Colonic mucosa (tissue), 4 donors: ENCODE measurements at regions not wholly inside any gene's neighbourhood (a gene's known extent, or its start where the extent isn't known, plus 50 kb on each side); places are given as distances from the start of the nearest gene placed in this dataset.
"Not testable (repeated sequence)": the region's sequence is repeated elsewhere in the genome, so short reads cannot be mapped to it uniquely, and the experiment has no call there.

Experiments used
- DNase-seq: peaks from one replicate; pipeline ENCODE4 v3.0.0-alpha.2; 2020
- H3K27ac ChIP-seq: fragments of 200-600 bp; one replicate; pipeline ENCODE4 v1.8.0; 2021
- H3K27me3 ChIP-seq: fragments of 200-600 bp; one replicate; pipeline ENCODE4 v1.8.0; 2021
- H3K36me3 ChIP-seq: fragments of 200-600 bp; one replicate; pipeline ENCODE4 v1.8.0; 2021
- H3K4me1 ChIP-seq: fragments of 200-600 bp; one replicate; pipeline ENCODE4 v1.8.0; 2021; ENCODE audit warnings: mild to moderate bottlenecking
- H3K4me3 ChIP-seq: fragments of 200-600 bp; one replicate; pipeline ENCODE4 v1.8.0; 2021
- H3K9ac ChIP-seq, 2 donors: one replicate each; pipeline ENCODE4 v1.7.0; 2013; ENCODE audit warnings: control low read depth in 2 of 2, low read depth in 2 of 2, low read length in 2 of 2
- H3K9me3 ChIP-seq: fragments of 200-600 bp; one replicate; pipeline ENCODE4 v1.8.0; 2021
- intact Hi-C: fragments of 100-400 bp; cut with DNase I; formaldehyde crosslinking; loops from one replicate; pipeline ENCODE4 v1.14.1; 2022
- TF ChIP-seq, protein P1 (sequence below): fragments of 200-600 bp; IDR thresholded peaks from one replicate; pipeline ENCODE4 v1.8.0; 2022; ENCODE audit warnings: antibody characterized with exemption, mild to moderate bottlenecking
- donor health status: healthy.
- donor health status: DM: no; HTN: no; CAD: no.
- donor health status: DM: no; HTN: no; CAD: no.

- H3K27ac ChIP-seq = no peak overlapping the region
- no peaks in the 10 kb centered on the region for H3K27me3 ChIP-seq
- DNase-seq = no peak
- H3K9ac ChIP-seq = no peak overlapping the region
- H3K36me3 ChIP-seq = no peaks in the 10 kb centered on the region
- no peaks in the 10 kb centered on the region for H3K9me3 ChIP-seq
- H3K4me3 ChIP-seq = no peak overlapping the region
- TF ChIP-seq, protein P1, sequence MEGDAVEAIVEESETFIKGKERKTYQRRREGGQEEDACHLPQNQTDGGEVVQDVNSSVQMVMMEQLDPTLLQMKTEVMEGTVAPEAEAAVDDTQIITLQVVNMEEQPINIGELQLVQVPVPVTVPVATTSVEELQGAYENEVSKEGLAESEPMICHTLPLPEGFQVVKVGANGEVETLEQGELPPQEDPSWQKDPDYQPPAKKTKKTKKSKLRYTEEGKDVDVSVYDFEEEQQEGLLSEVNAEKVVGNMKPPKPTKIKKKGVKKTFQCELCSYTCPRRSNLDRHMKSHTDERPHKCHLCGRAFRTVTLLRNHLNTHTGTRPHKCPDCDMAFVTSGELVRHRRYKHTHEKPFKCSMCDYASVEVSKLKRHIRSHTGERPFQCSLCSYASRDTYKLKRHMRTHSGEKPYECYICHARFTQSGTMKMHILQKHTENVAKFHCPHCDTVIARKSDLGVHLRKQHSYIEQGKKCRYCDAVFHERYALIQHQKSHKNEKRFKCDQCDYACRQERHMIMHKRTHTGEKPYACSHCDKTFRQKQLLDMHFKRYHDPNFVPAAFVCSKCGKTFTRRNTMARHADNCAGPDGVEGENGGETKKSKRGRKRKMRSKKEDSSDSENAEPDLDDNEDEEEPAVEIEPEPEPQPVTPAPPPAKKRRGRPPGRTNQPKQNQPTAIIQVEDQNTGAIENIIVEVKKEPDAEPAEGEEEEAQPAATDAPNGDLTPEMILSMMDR = no peak
- intact Hi-C loops = no loop called here
- no peaks in the 10 kb centered on the region for H3K4me1 ChIP-seq
These were observed 112.3 kb downstream of the IGLL1 start for GRCh38 chr22:23467721-23468294.

- H3K27me3 ChIP-seq = no peaks in the 10 kb centered on the region
- DNase-seq = no peak
- intact Hi-C loops = no loop called here
- TF ChIP-seq, protein P1 = no peak
- no peak overlapping the region for H3K4me3 ChIP-seq
- H3K27ac ChIP-seq = no peak overlapping the region
- H3K9ac ChIP-seq = no peak overlapping the region
- H3K9me3 ChIP-seq = no peaks in the 10 kb centered on the region
- no peaks in the 10 kb centered on the region for H3K36me3 ChIP-seq
- H3K4me1 ChIP-seq = no peaks in the 10 kb centered on the region
These were observed 113.7 kb downstream of the IGLL1 start for GRCh38 chr22:23466351-23466750.

GRCh38 chr22:23464796-23465195 is 115.3 kb downstream of the IGLL1 start:
- H3K4me1 ChIP-seq, H3K27me3 ChIP-seq, H3K9me3 ChIP-seq, H3K9ac ChIP-seq, H3K27ac ChIP-seq, intact Hi-C loops, DNase-seq, H3K36me3 ChIP-seq, H3K4me3 ChIP-seq: not testable (repeated sequence)

DNA sequence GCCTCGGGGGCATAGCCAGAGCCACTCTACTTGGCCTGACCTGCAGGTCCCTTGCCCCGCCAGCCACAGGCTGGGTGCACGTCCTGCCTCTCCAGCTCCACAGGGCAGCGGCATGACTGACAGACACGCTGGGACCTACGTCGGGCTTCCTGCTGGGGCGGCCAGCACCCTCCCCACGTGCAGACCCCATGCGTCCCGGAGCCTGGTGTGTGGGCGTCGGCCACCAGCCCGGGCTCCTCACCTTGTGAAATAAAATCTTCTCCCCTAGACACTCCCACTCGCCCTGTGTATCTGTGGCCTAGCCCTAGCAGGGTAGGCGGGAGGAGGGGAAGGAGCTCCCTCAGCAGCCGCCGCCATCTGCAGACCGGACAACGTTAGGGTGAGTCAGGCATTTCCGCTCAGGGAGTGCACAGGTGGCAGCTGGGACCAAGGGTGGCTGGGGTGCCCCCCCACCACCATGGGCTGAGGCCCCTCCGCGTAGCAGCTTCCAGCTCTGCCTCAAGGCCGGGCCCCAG is 119.5 kb downstream of the IGLL1 start:
- H3K4me3 ChIP-seq, H3K36me3 ChIP-seq, H3K9me3 ChIP-seq, H3K27ac ChIP-seq, intact Hi-C loops, DNase-seq, H3K9ac ChIP-seq, H3K27me3 ChIP-seq, H3K4me1 ChIP-seq: not testable (repeated sequence)

- H3K9ac ChIP-seq, intact Hi-C loops, H3K9me3 ChIP-seq, H3K4me1 ChIP-seq, H3K4me3 ChIP-seq, H3K27ac ChIP-seq, H3K27me3 ChIP-seq, DNase-seq, H3K36me3 ChIP-seq: not testable (repeated sequence)
These were observed 120.2 kb downstream of the IGLL1 start for GRCh38 chr22:23459645-23460516.

- TF ChIP-seq, protein P1 = no peak
- Histone ChIP-seq H3K9ac (no peak overlapping the region), H3K4me1 (no peaks in the 10 kb centered on the region), H3K36me3 (no peaks in the 10 kb centered on the region), H3K9me3 (no peaks in the 10 kb centered on the region), H3K27ac (no peak overlapping the region), H3K4me3 (no peak overlapping the region), H3K27me3 (no peaks in the 10 kb centered on the region)
- no peak for DNase-seq
- intact Hi-C loops = no loop called here
These were observed 121.2 kb downstream of the IGLL1 start for GRCh38 chr22:23458663-23459541.
